HepG2 (cell line): ENCODE measurements at regions not wholly inside any gene's neighbourhood (a gene's known extent, or its start where the extent isn't known, plus 50 kb on each side); places are given as distances from the start of the nearest gene placed in this dataset.

Source experiments
- ATAC-seq: fragments of 200-7000 bp; cut with Tn5 transposase; 3 replicates; pipeline ENCODE4 v1.9.1; 2020; ENCODE audit warnings: mild to moderate bottlenecking, moderate library complexity
- BruUV-seq: library from RNA; stranded (reverse); fragments of 400-500 nt; replicated peaks from 2 replicates; lab custom pipeline; 2021; lab: Mats Ljungman, UMichigan
- CTCF ChIA-PET: fragments of 300-600 bp; formaldehyde crosslinking; extraction: SDS; loops from one replicate; lab custom pipeline; 2021; ENCODE audit warnings: low total read pairs, inconsistent platforms, low intra/inter-chr PET ratio; lab: Yijun Ruan, JAX
- POLR2A ChIA-PET: fragments of 350-600 bp; sonication (Branson Sonifier 250); formaldehyde crosslinking; loops from one replicate; lab custom pipeline; 2020; ENCODE audit warnings: antibody characterized with exemption, inconsistent platforms; lab: Yijun Ruan, JAX
- DNase-seq: peaks from one replicate; pipeline ENCODE4 v3.0.0-alpha.2; 2015; ENCODE audit warnings: low spot score
- FAIRE-seq: peaks from 3 replicates; lab custom pipeline; 2011; peaks lifted over from hg19 to GRCh38; lab: Jason Lieb, UNC
- H2AFZ ChIP-seq: one replicate; pipeline ENCODE4 v1.6.1; 2011; ENCODE audit warnings: low read length, inconsistent platforms
- H3K27ac ChIP-seq: fragments of 300-600 bp; 3 replicates; pipeline ENCODE4 v1.8.0; 2011; ENCODE audit warnings: mixed run types, mild to moderate bottlenecking, mixed read lengths, low read length, inconsistent platforms; ENCODE audit not compliant: insufficient read depth; ENCODE audit errors: extremely low read length
- H3K27me3 ChIP-seq, 2 experiments: fragments of 200-600 bp in 1 of 2; 2 replicates in 1 of 2; 3 replicates in 1 of 2; pipeline versions ENCODE4 v1.6.0 to v1.8.0; 2011; ENCODE audit warnings: low read length in 2 of 2, mild to moderate bottlenecking in 2 of 2, moderate library complexity in 2 of 2, inconsistent platforms in 1 of 2; ENCODE audit not compliant: insufficient read depth in 2 of 2, control insufficient read depth in 1 of 2
- H3K36me3 ChIP-seq, 2 experiments: fragments of 200-600 bp in 1 of 2; replicated peaks in 1 of 2; 2 replicates in 1 of 2; 3 replicates in 1 of 2; pipeline versions ENCODE4 v1.5.1 to v1.8.0; 2011; ENCODE audit warnings: low read length in 2 of 2, inconsistent platforms in 1 of 2; ENCODE audit not compliant: insufficient read depth in 2 of 2, control insufficient read depth in 1 of 2
- H3K4me1 ChIP-seq: 2 replicates; pipeline ENCODE4 v1.5.1; 2012; ENCODE audit warnings: low read length, inconsistent platforms; ENCODE audit not compliant: insufficient read depth
- H3K4me2 ChIP-seq: 2 replicates; pipeline ENCODE4 v1.6.0; 2011; ENCODE audit warnings: low read depth, low read length, inconsistent platforms
- H3K4me3 ChIP-seq, 3 experiments: fragments of 200-600 bp in 1 of 3; sonication (generic), shearing (Covaris generic) in 1 of 3; replicated peaks in 1 of 3; 2 replicates each; pipeline ENCODE4 v1.5.1; 2011 to 2016; ENCODE audit warnings: low read length in 3 of 3, inconsistent platforms in 2 of 3, low read depth in 2 of 3, mild to moderate bottlenecking in 2 of 3, control low read depth in 1 of 3, mixed read lengths in 1 of 3; ENCODE audit not compliant: insufficient read depth in 1 of 3
- H3K79me2 ChIP-seq: one replicate; pipeline ENCODE4 v1.6.1; 2011; ENCODE audit warnings: low read length, inconsistent platforms; ENCODE audit not compliant: insufficient read depth
- H3K9ac ChIP-seq: 2 replicates; pipeline ENCODE4 v1.6.0; 2011; ENCODE audit warnings: mild to moderate bottlenecking, low read depth, low read length, inconsistent platforms; ENCODE audit not compliant: insufficient read depth
- H3K9me3 ChIP-seq: 2 replicates; pipeline ENCODE4 v1.5.1; 2012; ENCODE audit warnings: mild to moderate bottlenecking, low read length
- H4K20me1 ChIP-seq: 2 replicates; pipeline ENCODE4 v1.6.0; 2011; ENCODE audit warnings: inconsistent platforms, mild to moderate bottlenecking, low read length, moderate library complexity; ENCODE audit not compliant: insufficient read depth
- AGO1 ChIP-seq: fragments of 200-400 bp; formaldehyde crosslinking; IDR thresholded peaks from 2 replicates; pipeline ENCODE4 v1.6.1; 2017; ENCODE audit warnings: mild to moderate bottlenecking, low read depth, low read length, moderate library complexity; ENCODE audit not compliant: poor library complexity, severe bottlenecking
- AGO2 ChIP-seq: fragments of 200-400 bp; formaldehyde crosslinking; optimal IDR thresholded peaks from 2 replicates; pipeline ENCODE3; 2017; ENCODE audit warnings: mild to moderate bottlenecking, low read depth, low read length, moderate library complexity
- ATRX ChIP-seq: sonication (generic); formaldehyde crosslinking; IDR thresholded peaks from 2 replicates; pipeline ENCODE4 v1.4.0; 2020; ENCODE audit warnings: missing genetic modification reagents, borderline replicate concordance
- CREB3 ChIP-seq: sonication (generic); formaldehyde crosslinking; IDR thresholded peaks from 2 replicates; pipeline ENCODE4 v1.5.0; 2020; ENCODE audit warnings: missing genetic modification reagents
- IKZF5 ChIP-seq: IDR thresholded peaks from 2 replicates; pipeline ENCODE4 v1.6.1; 2018; ENCODE audit warnings: missing genetic modification reagents, mild to moderate bottlenecking, missing compliant biosample characterization
- MAFK ChIP-seq, 2 experiments: IDR thresholded peaks in 1 of 2; conservative IDR thresholded peaks in 1 of 2; 2 replicates each; pipeline ENCODE4 v1.6.1; 2011; ENCODE audit warnings: improper control_type of control experiment in 2 of 2, low read length in 2 of 2
- MXI1 ChIP-seq: IDR thresholded peaks from 3 replicates; pipeline ENCODE4 v1.6.1; 2012; ENCODE audit warnings: low read depth, low read length, inconsistent platforms, borderline replicate concordance
- TCF7 ChIP-seq: sonication (generic); IDR thresholded peaks from 2 replicates; pipeline ENCODE4 v1.6.1; 2016; ENCODE audit warnings: antibody characterized with exemption, low read depth
- ZNF282 ChIP-seq: fragments of 450-650 bp; IDR thresholded peaks from 2 replicates; pipeline ENCODE4 v1.6.1; 2018; ENCODE audit not compliant: partially characterized antibody
- ZNF687 ChIP-seq: sonication (generic); formaldehyde crosslinking; IDR thresholded peaks from 2 replicates; pipeline ENCODE4 v1.5.1; 2020; ENCODE audit warnings: mild to moderate bottlenecking, missing genetic modification reagents, moderate library complexity
- ZNF713 ChIP-seq: sonication (generic); formaldehyde crosslinking; IDR thresholded peaks from 2 replicates; pipeline ENCODE4 v1.4.0; 2020; ENCODE audit warnings: mild to moderate bottlenecking, missing genetic modification reagents
- ZNF724P ChIP-seq: sonication (generic); formaldehyde crosslinking; IDR thresholded peaks from 2 replicates; pipeline ENCODE4 v1.8.0; 2022; ENCODE audit warnings: missing genetic modification reagents, borderline replicate concordance
- ZNF746 ChIP-seq: sonication (generic); formaldehyde crosslinking; IDR thresholded peaks from 2 replicates; pipeline ENCODE4 v1.8.0; 2022; ENCODE audit warnings: mild to moderate bottlenecking, missing genetic modification reagents
- ZNF772 ChIP-seq: sonication (generic); formaldehyde crosslinking; IDR thresholded peaks from 2 replicates; pipeline ENCODE4 v1.5.0; 2020; ENCODE audit warnings: mild to moderate bottlenecking, missing genetic modification reagents
- WGBS: methylation state at CpG from one replicate; pipeline ENCODE4 v1.1.6; 2017; ENCODE audit warnings: low lambda C conversion rate; 5-methylcytosine and 5-hydroxymethylcytosine counted together
- in situ Hi-C: cut with HindIII; loops from 2 replicates; pipeline ENCODE4 v1.10.0; 2017; ENCODE audit warnings: low pct_unique_long_range_greater_than_20kb; ENCODE audit not compliant: extremely low pct_ligation_motif_present
- intact Hi-C: fragments of 100-400 bp; cut with micrococcal nuclease; formaldehyde crosslinking; loops from one replicate; pipeline ENCODE4 v1.10.0; 2022; ENCODE audit not compliant: unreplicated experiment

GRCh38 chr1:187226396-187226795, 397.6 kb downstream of the PLA2G4A start:
- no peak for DNase-seq
- no peak overlapping the region for H3K4me2 ChIP-seq
- no peak for ATAC-seq
- no TSS peak for BruUV-seq
- FAIRE-seq = no peak
- in situ Hi-C loops (no loop called here), intact Hi-C loops (no loop called here)
- H3K9ac ChIP-seq = no peak overlapping the region
- no peaks in the 10 kb centered on the region for H3K79me2 ChIP-seq
- H3K9me3 ChIP-seq = no peaks in the 10 kb centered on the region
- no peaks in the 10 kb centered on the region for H3K36me3 ChIP-seq
- H3K4me1 ChIP-seq = no peaks in the 10 kb centered on the region
- no peak overlapping the region for H3K27ac ChIP-seq
- ChIA-PET POLR2A (no interaction called here), CTCF (no interaction called here)
- WGBS = 0% methylated on average over 2 of the region's 2 CpGs
- no peak overlapping the region for H2AFZ ChIP-seq
- no peaks in the 10 kb centered on the region for H3K27me3 ChIP-seq
- no peak for TF ChIP-seq ZNF687 (CRISPR knock-in tag)
- no peak for TF ChIP-seq TCF7
- no peak overlapping the region for H3K4me3 ChIP-seq
- no peaks in the 10 kb centered on the region for H4K20me1 ChIP-seq

- ChIA-PET CTCF (no interaction called here), POLR2A (no interaction called here)
- DNase-seq = no peak
- Histone ChIP-seq H4K20me1 (no peaks in the 10 kb centered on the region), H3K4me2 (no peak overlapping the region), H2AFZ (no peak overlapping the region), H3K27me3 (no peaks in the 10 kb centered on the region), H3K4me3 (no peak overlapping the region), H3K9ac (no peak overlapping the region), H3K27ac (no peak overlapping the region), H3K9me3 (no peaks in the 10 kb centered on the region), H3K79me2 (no peaks in the 10 kb centered on the region), H3K36me3 (no peaks in the 10 kb centered on the region), H3K4me1 (no peaks in the 10 kb centered on the region)
- intact Hi-C loops (no loop called here), in situ Hi-C loops (no loop called here)
- FAIRE-seq = no peak
- ATAC-seq = no peak
- BruUV-seq = no TSS peak
- 0% methylated on average over 1 of the region's 1 CpG for whole genome bisulfite sequencing
- TF ChIP-seq ZNF282 (no peak), AGO2 (no peak), ZNF724P (CRISPR knock-in tag) (no peak), ATRX (CRISPR knock-in tag) (no peak), ZNF772 (no peak), CREB3 (CRISPR knock-in tag) (no peak), AGO1 (no peak), MXI1 (no peak), ZNF746 (CRISPR knock-in tag) (no peak), MAFK (conservative IDR thresholded peaks at IDR 0.05 in 1 of 2, IDR thresholded peaks at IDR 0.05 in 1 of 2; ENCODE audit: low read length in 2 of 2) (peak; percentile 53 to 70), IKZF5 (CRISPR knock-in tag) (no peak), ZNF713 (CRISPR knock-in tag) (no peak)
Observed at GRCh38 chr1:187228790-187229189, 400.0 kb downstream of the PLA2G4A start.
